HTR-8/SVneo (cell line): ENCODE measurements at regions not wholly inside any gene's neighbourhood (a gene's known extent, or its start where the extent isn't known, plus 50 kb on each side); places are given as distances from the start of the nearest gene placed in this dataset.

ENCODE experiments used
- DNase-seq: peaks from one replicate; pipeline ENCODE4 v3.0.0; 2011; ENCODE audit warnings: low spot score, mixed read lengths; ENCODE audit not compliant: insufficient read length
- FAIRE-seq: peaks from 2 replicates; lab custom pipeline; 2011; peaks lifted over from hg19 to GRCh38; lab: Jason Lieb, UNC

- DNase-seq (no peak), FAIRE-seq (no peak)
Observed at GRCh38 chr11:10641912-10642697, 51.5 kb downstream of the IRAG1 start.

GRCh38 chr11:10641177-10641911 is 52.2 kb downstream of the IRAG1 start:
- DNase-seq (no peak), FAIRE-seq (no peak)

GRCh38 chr11:10640308-10640707 is 53.2 kb downstream of the IRAG1 start:
- no peak for DNase-seq
- FAIRE-seq: no peak

- no peak for FAIRE-seq
- no peak for DNase-seq
Observed at GRCh38 chr11:10639350-10639749, 54.2 kb downstream of the IRAG1 start.

GRCh38 chr11:10638316-10638925 is 55.1 kb downstream of the IRAG1 start:
- no peak for FAIRE-seq
- DNase-seq: no peak

GRCh38 chr11:10637731-10638151 is 55.8 kb downstream of the IRAG1 start:
- DNase-seq: no peak
- no peak for FAIRE-seq

GRCh38 chr11:10634407-10634806 is 59.1 kb downstream of the IRAG1 start:
- DNase-seq: no peak
- no peak for FAIRE-seq

GRCh38 chr11:10633261-10633660 is 60.3 kb downstream of the IRAG1 start:
- FAIRE-seq (no peak), DNase-seq (no peak)

GRCh38 chr11:10632483-10632882 is 61.1 kb downstream of the IRAG1 start:
- FAIRE-seq (no peak), DNase-seq (no peak)

GRCh38 chr11:10631761-10632160 is 61.8 kb downstream of the IRAG1 start:
- no peak for DNase-seq
- no peak for FAIRE-seq

GRCh38 chr11:10629411-10630002 is 61.0 kb upstream of the LYVE1 start:
- FAIRE-seq (no peak), DNase-seq (no peak)

GRCh38 chr11:10628508-10629236 is 60.2 kb upstream of the LYVE1 start:
- DNase-seq (no peak), FAIRE-seq (no peak)

- FAIRE-seq: no peak
- no peak for DNase-seq
Observed at GRCh38 chr11:10627816-10628215, 59.4 kb upstream of the LYVE1 start.

- FAIRE-seq: no peak
- DNase-seq: no peak
Observed at GRCh38 chr11:10627291-10627690, 58.8 kb upstream of the LYVE1 start.

- no peak for FAIRE-seq
Observed at GRCh38 chr11:10625982-10626311, 57.5 kb upstream of the LYVE1 start.

GRCh38 chr11:10625281-10625981 is 57.0 kb upstream of the LYVE1 start:
- DNase-seq (no peak), FAIRE-seq (peak; percentile 13)

More at GRCh38 chr11:10625982-10626311, 57.5 kb upstream of the LYVE1 start:
- no peak for DNase-seq

GRCh38 chr11:10623797-10624761 is 55.6 kb upstream of the LYVE1 start:
- no peak for FAIRE-seq
- peak; percentile 71 for DNase-seq

GRCh38 chr11:10622957-10623791 is 54.7 kb upstream of the LYVE1 start:
- DNase-seq (no peak), FAIRE-seq (no peak)
